Uterus (tissue), 2 donors: ENCODE measurements at regions not wholly inside any gene's neighbourhood (a gene's known extent, or its start where the extent isn't known, plus 50 kb on each side); places are given as distances from the start of the nearest gene placed in this dataset.

Experiments used
- CTCF ChIP-seq, 4 experiments: fragments of 200-600 bp in 2 of 4; fragments of 450-650 bp in 2 of 4; sonication (generic) in 2 of 4; IDR thresholded peaks; one replicate each; pipeline ENCODE4 v1.5.1; 2016 to 2019; ENCODE audit warnings: antibody characterized with exemption in 4 of 4, mild to moderate bottlenecking in 2 of 4, moderate library complexity in 1 of 4
- POLR2A ChIP-seq, 2 donors: fragments of 450-650 bp; IDR thresholded peaks; one replicate each; pipeline ENCODE4 v1.6.1; 2016; ENCODE audit warnings: antibody characterized with exemption in 2 of 2, mild to moderate bottlenecking in 1 of 2, moderate library complexity in 1 of 2

GRCh38 chr20:6418732-6419131 is 295.9 kb upstream of the FERMT1 start:
- no peak for TF ChIP-seq CTCF (IDR thresholded peaks at IDR 0.05)
- TF ChIP-seq POLR2A (IDR thresholded peaks at IDR 0.05): no peak
